Ascending aorta (tissue), 2 donors: ENCODE measurements at regions not wholly inside any gene's neighbourhood (a gene's known extent, or its start where the extent isn't known, plus 50 kb on each side); places are given as distances from the start of the nearest gene placed in this dataset.

Experiments used
- DNase-seq, 2 donors: peaks; one replicate each; pipeline ENCODE4 v3.0.0-alpha.2; 2019; ENCODE audit warnings: low spot score in 2 of 2
- H3K27ac ChIP-seq, 2 donors: fragments of 200-600 bp; sonication (generic); one replicate each; pipeline ENCODE4 v1.5.1; 2016 to 2017; ENCODE audit warnings: mild to moderate bottlenecking in 1 of 2
- H3K27me3 ChIP-seq: fragments of 200-600 bp; sonication (generic); one replicate; pipeline ENCODE4 v1.5.1; 2017
- H3K36me3 ChIP-seq, 2 donors: fragments of 200-600 bp; sonication (generic); one replicate each; pipeline ENCODE4 v1.5.1; 2016
- H3K4me1 ChIP-seq, 2 donors: fragments of 200-600 bp; sonication (generic); one replicate each; pipeline ENCODE4 v1.5.1; 2016 to 2017; ENCODE audit warnings: mild to moderate bottlenecking in 1 of 2
- H3K4me3 ChIP-seq, 2 donors: fragments of 200-600 bp; sonication (generic); one replicate each; pipeline ENCODE4 v1.5.1; 2016 to 2017; ENCODE audit warnings: mild to moderate bottlenecking in 1 of 2
- H3K9me3 ChIP-seq, 2 donors: fragments of 200-600 bp; sonication (generic); one replicate each; pipeline ENCODE4 v1.5.1; 2016
- CTCF ChIP-seq, 3 experiments: fragments of 200-600 bp in 2 of 3; fragments of 450-650 bp in 1 of 3; sonication (generic) in 2 of 3; IDR thresholded peaks; one replicate each; pipeline ENCODE4 v1.5.1; 2016 to 2019; ENCODE audit warnings: antibody characterized with exemption in 3 of 3, mild to moderate bottlenecking in 1 of 3, moderate library complexity in 1 of 3
- intact Hi-C: fragments of 100-400 bp; cut with DNase I; formaldehyde crosslinking; loops from one replicate; pipeline ENCODE4 v1.15.1; 2023

GRCh38 chr6:44649365-44650025 is 262.0 kb downstream of the CDC5L start:
- intact Hi-C loops, result loop anchor here (10.0 kb wide), 1 partner anchor 175 kb away; no protein-coding TSS in a partner anchor
- H3K36me3 ChIP-seq, result no peaks in the 10 kb centered on the region
- no peak overlapping the region for H3K4me3 ChIP-seq
- H3K9me3 ChIP-seq, result no peaks in the 10 kb centered on the region
- no peak overlapping the region for H3K27ac ChIP-seq
- H3K27me3 ChIP-seq, result no peaks in the 10 kb centered on the region
- TF ChIP-seq CTCF (IDR thresholded peaks at IDR 0.05), result no peak
- no peak for DNase-seq
- no peaks in the 10 kb centered on the region for H3K4me1 ChIP-seq

- intact Hi-C loops, result no loop called here
- H3K27me3 ChIP-seq, result no peaks in the 10 kb centered on the region
- no peak for DNase-seq
Measured at GRCh38 chr6:44650495-44650894, 263.0 kb downstream of the CDC5L start.

GRCh38 chr6:44650947-44651346 is 263.4 kb downstream of the CDC5L start:
- no peak overlapping the region for H3K4me3 ChIP-seq
- H3K27me3 ChIP-seq, result no peaks in the 10 kb centered on the region
- DNase-seq, result no peak
- TF ChIP-seq CTCF (IDR thresholded peaks at IDR 0.05), result no peak
- intact Hi-C loops, result no loop called here
- H3K36me3 ChIP-seq, result no peaks in the 10 kb centered on the region
- H3K9me3 ChIP-seq, result no peaks in the 10 kb centered on the region
- peaks cover 0 to 5% of the 10 kb centered on the region in 2 donors for H3K4me1 ChIP-seq
- no peak overlapping the region for H3K27ac ChIP-seq

More at GRCh38 chr6:44650495-44650894, 263.0 kb downstream of the CDC5L start:
- no peaks in the 10 kb centered on the region for H3K9me3 ChIP-seq
- no peak overlapping the region for H3K4me3 ChIP-seq
- no peak for TF ChIP-seq CTCF (IDR thresholded peaks at IDR 0.05)
- H3K27ac ChIP-seq, result no peak overlapping the region
- H3K4me1 ChIP-seq, result peaks cover 0 to 5% of the 10 kb centered on the region in 2 donors
- H3K36me3 ChIP-seq, result no peaks in the 10 kb centered on the region

GRCh38 chr6:44651604-44652003 is 264.1 kb downstream of the CDC5L start:
- TF ChIP-seq CTCF (IDR thresholded peaks at IDR 0.05), result no peak
- Histone ChIP-seq H3K27me3 (no peaks in the 10 kb centered on the region), H3K4me1 (peaks cover 0 to 5% of the 10 kb centered on the region in 2 donors), H3K27ac (no peak overlapping the region), H3K36me3 (no peaks in the 10 kb centered on the region), H3K9me3 (no peaks in the 10 kb centered on the region), H3K4me3 (no peak overlapping the region)
- intact Hi-C loops, result no loop called here
- no peak for DNase-seq

GRCh38 chr6:44652547-44652946 is 265.0 kb downstream of the CDC5L start:
- H3K4me3 ChIP-seq, result no peak overlapping the region
- DNase-seq, result no peak
- peaks cover 0 to 5% of the 10 kb centered on the region in 2 donors for H3K4me1 ChIP-seq
- H3K36me3 ChIP-seq, result no peaks in the 10 kb centered on the region
- intact Hi-C loops, result no loop called here
- no peak for TF ChIP-seq CTCF (IDR thresholded peaks at IDR 0.05)
- no peaks in the 10 kb centered on the region for H3K9me3 ChIP-seq
- no peaks in the 10 kb centered on the region for H3K27me3 ChIP-seq
- no peak overlapping the region for H3K27ac ChIP-seq
